Natural killer cell (primary cell): ENCODE measurements at regions not wholly inside any gene's neighbourhood (a gene's known extent, or its start where the extent isn't known, plus 50 kb on each side); places are given as distances from the start of the nearest gene placed in this dataset.

Experiments
- ATAC-seq, 3 donors: fragments of 150-1000 bp in 2 of 3; fragments of 200-7000 bp in 1 of 3; cut with Tn5 transposase; 1 replicate in 1 of 3; 2 replicates in 2 of 3; pipeline ENCODE4 v1.10.0; 2021; ENCODE audit warnings: mild to moderate bottlenecking in 2 of 3, moderate library complexity in 2 of 3
- DNase-seq, 2 donors: peaks; one replicate each; pipeline versions ENCODE4 v3.0.0 to v3.0.0-alpha.2; 2013 to 2021; ENCODE audit warnings: mixed read lengths in 1 of 2
- H3K27ac ChIP-seq: one replicate; pipeline ENCODE4 v1.5.1; 2013; ENCODE audit warnings: mild to moderate bottlenecking, low read length
- H3K27me3 ChIP-seq: one replicate; pipeline ENCODE4 v1.6.1; 2013; ENCODE audit warnings: low read length; ENCODE audit not compliant: control insufficient read depth, insufficient read depth
- H3K36me3 ChIP-seq: one replicate; pipeline ENCODE4 v1.6.1; 2013; ENCODE audit warnings: low read length; ENCODE audit not compliant: control insufficient read depth, insufficient read depth
- H3K4me1 ChIP-seq: one replicate; pipeline ENCODE4 v1.6.1; 2013; ENCODE audit warnings: low read length; ENCODE audit not compliant: control insufficient read depth, insufficient read depth
- H3K4me3 ChIP-seq: one replicate; pipeline ENCODE4 v1.5.1; 2013; ENCODE audit warnings: low read length
- H3K9me3 ChIP-seq: one replicate; pipeline ENCODE4 v1.6.1; 2013; ENCODE audit warnings: low read length; ENCODE audit not compliant: control insufficient read depth, insufficient read depth
- H3K27ac Mint-ChIP-seq, 2 donors: one replicate each; pipeline ENCODE4 v1.8.0; 2022; ENCODE audit warnings: mild to moderate bottlenecking in 2 of 2, mixed read lengths in 2 of 2, moderate library complexity in 1 of 2
- H3K27me3 Mint-ChIP-seq, 2 donors: one replicate each; pipeline ENCODE4 v1.8.0; 2022; ENCODE audit warnings: low read depth in 2 of 2, mixed read lengths in 2 of 2
- H3K36me3 Mint-ChIP-seq: one replicate; pipeline ENCODE4 v1.8.0; 2022; ENCODE audit warnings: mixed read lengths
- H3K4me1 Mint-ChIP-seq, 2 donors: one replicate each; pipeline ENCODE4 v1.8.0; 2022; ENCODE audit warnings: mixed read lengths in 2 of 2
- H3K4me3 Mint-ChIP-seq: one replicate; pipeline ENCODE4 v1.8.0; 2022; ENCODE audit warnings: mild to moderate bottlenecking, moderate library complexity, mixed read lengths
- H3K9me3 Mint-ChIP-seq, 2 donors: one replicate each; pipeline ENCODE4 v1.8.0; 2022; ENCODE audit warnings: mixed read lengths in 2 of 2
- WGBS: methylation state at CpG from one replicate; pipeline ENCODE4 v1.1.7; 2013; ENCODE audit warnings: missing lambda C conversion rate; ENCODE audit not compliant: insufficient coverage; 5-methylcytosine and 5-hydroxymethylcytosine counted together
- intact Hi-C: fragments of 100-400 bp; cut with micrococcal nuclease; formaldehyde crosslinking; loops from one replicate; pipeline ENCODE4 v1.14.2; 2022
- TF ChIP-seq, protein P1 (sequence below): fragments of 200-600 bp; IDR thresholded peaks from one replicate; pipeline ENCODE4 v1.8.0; 2022; ENCODE audit warnings: antibody characterized with exemption

DNA sequence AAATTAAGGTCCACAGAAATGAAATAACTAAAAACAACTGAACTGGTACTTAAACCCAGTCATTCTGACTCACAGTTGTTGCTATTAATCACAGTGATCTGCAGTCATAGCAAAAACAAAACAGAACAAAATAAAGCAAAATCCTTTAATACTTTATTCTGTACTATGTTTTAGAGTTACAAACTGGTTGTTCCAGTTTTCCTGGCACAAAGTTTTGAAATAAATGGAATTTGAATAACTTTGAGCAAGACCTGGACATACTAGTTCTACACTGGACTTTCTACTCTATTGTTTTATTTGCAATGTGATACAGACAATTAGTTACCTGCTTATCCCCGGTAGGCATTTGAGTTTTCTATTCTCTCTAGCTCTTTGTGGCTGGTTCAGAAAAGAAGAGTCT, 147.9 kb downstream of the DMRT2 start:
- Histone ChIP-seq H3K27me3 (no peaks in the 10 kb centered on the region), H3K9me3 (no peaks in the 10 kb centered on the region), H3K4me3 (no peak overlapping the region), H3K27ac (no peak overlapping the region), H3K4me1 (no peaks in the 10 kb centered on the region), H3K36me3 (no peaks in the 10 kb centered on the region)
- Mint-ChIP-seq H3K27ac (no peak overlapping the region), H3K4me3 (no peak overlapping the region), H3K9me3 (peaks cover 0 to 6% of the 10 kb centered on the region in 2 donors), H3K27me3 (peaks cover 0 to 6% of the 10 kb centered on the region in 2 donors), H3K4me1 (no peaks in the 10 kb centered on the region), H3K36me3 (no peaks in the 10 kb centered on the region)
- DNase-seq = no peak
- 25% methylated on average over 1 of the region's 1 CpG for WGBS
- TF ChIP-seq, protein P1, sequence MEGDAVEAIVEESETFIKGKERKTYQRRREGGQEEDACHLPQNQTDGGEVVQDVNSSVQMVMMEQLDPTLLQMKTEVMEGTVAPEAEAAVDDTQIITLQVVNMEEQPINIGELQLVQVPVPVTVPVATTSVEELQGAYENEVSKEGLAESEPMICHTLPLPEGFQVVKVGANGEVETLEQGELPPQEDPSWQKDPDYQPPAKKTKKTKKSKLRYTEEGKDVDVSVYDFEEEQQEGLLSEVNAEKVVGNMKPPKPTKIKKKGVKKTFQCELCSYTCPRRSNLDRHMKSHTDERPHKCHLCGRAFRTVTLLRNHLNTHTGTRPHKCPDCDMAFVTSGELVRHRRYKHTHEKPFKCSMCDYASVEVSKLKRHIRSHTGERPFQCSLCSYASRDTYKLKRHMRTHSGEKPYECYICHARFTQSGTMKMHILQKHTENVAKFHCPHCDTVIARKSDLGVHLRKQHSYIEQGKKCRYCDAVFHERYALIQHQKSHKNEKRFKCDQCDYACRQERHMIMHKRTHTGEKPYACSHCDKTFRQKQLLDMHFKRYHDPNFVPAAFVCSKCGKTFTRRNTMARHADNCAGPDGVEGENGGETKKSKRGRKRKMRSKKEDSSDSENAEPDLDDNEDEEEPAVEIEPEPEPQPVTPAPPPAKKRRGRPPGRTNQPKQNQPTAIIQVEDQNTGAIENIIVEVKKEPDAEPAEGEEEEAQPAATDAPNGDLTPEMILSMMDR = no peak
- ATAC-seq = no peak
- intact Hi-C loops = no loop called here

DNA sequence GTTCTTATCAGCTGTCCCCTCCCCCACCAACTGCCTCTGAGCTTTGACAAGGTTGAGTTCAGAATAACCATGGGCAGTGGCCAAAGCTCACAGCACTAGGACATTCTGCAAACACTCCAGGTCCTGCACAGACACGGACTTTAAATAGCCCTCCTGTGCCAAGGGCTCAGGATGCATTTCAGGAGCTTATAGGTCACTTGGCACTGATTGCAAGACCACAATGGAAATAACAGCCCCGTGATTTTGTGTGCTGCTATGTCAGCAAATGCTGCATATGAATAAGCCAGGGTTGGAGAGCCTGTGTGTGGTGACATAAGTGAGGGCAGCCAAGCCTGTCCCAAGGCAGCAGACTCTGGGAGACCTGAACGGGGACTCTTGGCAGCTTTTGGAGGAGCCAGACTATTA, 150.7 kb downstream of the DMRT2 start:
- Histone ChIP-seq H3K27ac (no peak overlapping the region), H3K4me3 (no peak overlapping the region), H3K9me3 (no peaks in the 10 kb centered on the region), H3K4me1 (no peaks in the 10 kb centered on the region), H3K27me3 (no peaks in the 10 kb centered on the region), H3K36me3 (no peaks in the 10 kb centered on the region)
- no peaks in the 10 kb centered on the region for H3K36me3 Mint-ChIP-seq
- intact Hi-C loops = no loop called here
- TF ChIP-seq, protein P1 = no peak
- WGBS = 74% methylated on average over 3 of the region's 3 CpGs
- H3K27ac Mint-ChIP-seq = no peak overlapping the region
- ATAC-seq (no peak), DNase-seq (no peak)
- no peak overlapping the region for H3K4me3 Mint-ChIP-seq
- H3K4me1 Mint-ChIP-seq = no peaks in the 10 kb centered on the region
- peaks cover 0 to 6% of the 10 kb centered on the region in 2 donors for H3K27me3 Mint-ChIP-seq
- peaks cover 0 to 4% of the 10 kb centered on the region in 2 donors for H3K9me3 Mint-ChIP-seq

DNA sequence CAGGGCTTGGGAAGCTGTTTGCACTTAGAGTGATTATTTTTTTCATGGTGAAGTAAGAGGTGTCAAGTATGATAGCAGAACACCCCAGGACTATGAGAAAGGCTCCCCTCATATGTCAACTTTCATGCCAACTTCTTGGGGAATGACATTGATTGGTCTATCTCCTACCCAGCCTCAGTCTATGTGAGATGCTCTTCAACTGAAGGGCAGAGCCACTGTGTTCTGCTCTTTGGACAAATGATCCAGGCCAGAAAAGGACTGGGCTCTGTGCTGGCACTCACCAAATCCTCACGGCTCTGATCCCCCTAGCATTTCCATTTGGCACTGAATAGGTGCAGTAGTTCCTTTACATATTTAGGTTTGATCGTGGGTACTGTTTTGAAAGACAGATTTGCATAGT, 151.1 kb downstream of the DMRT2 start:
- Mint-ChIP-seq H3K4me1 (no peaks in the 10 kb centered on the region), H3K4me3 (no peak overlapping the region), H3K27ac (no peak overlapping the region), H3K36me3 (no peaks in the 10 kb centered on the region), H3K27me3 (peaks cover 0 to 6% of the 10 kb centered on the region in 2 donors), H3K9me3 (peaks cover 0 to 4% of the 10 kb centered on the region in 2 donors)
- Histone ChIP-seq H3K36me3 (no peaks in the 10 kb centered on the region), H3K4me3 (no peak overlapping the region), H3K27ac (no peak overlapping the region), H3K9me3 (no peaks in the 10 kb centered on the region), H3K27me3 (no peaks in the 10 kb centered on the region), H3K4me1 (no peaks in the 10 kb centered on the region)
- no peak for ATAC-seq
- TF ChIP-seq, protein P1 = no peak
- no peak for DNase-seq
- WGBS = 100% methylated on average over 1 of the region's 2 CpGs
- intact Hi-C loops = no loop called here

DNA sequence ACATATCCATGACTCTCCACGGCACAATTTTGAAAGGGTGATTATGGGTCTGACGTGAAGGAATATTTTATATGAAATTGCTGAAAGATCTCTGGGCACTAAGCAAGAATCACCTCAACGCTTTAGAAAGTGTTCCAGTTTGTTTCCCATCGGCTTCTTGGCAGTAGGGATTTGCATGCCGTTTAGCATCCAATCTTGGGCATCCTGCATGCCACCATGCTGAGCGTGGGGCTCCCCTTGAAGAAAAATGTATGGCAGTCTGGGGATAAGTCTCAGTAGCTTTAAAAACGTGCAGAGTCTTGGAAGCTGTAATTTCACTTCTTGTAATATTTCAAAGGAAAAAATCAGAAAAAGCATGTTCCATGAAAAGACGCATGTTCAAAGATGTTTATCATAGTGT, 151.7 kb downstream of the DMRT2 start:
- TF ChIP-seq, protein P1 = no peak
- intact Hi-C loops = no loop called here
- Mint-ChIP-seq H3K27ac (no peak overlapping the region), H3K9me3 (peaks cover 0 to 4% of the 10 kb centered on the region in 2 donors), H3K4me1 (no peaks in the 10 kb centered on the region), H3K36me3 (no peaks in the 10 kb centered on the region), H3K27me3 (peaks cover 0 to 6% of the 10 kb centered on the region in 2 donors), H3K4me3 (no peak overlapping the region)
- H3K4me1 ChIP-seq = no peaks in the 10 kb centered on the region
- no peaks in the 10 kb centered on the region for H3K27me3 ChIP-seq
- H3K27ac ChIP-seq = no peak overlapping the region
- DNase-seq (no peak), ATAC-seq (no peak)
- WGBS = 74% methylated on average over 8 of the region's 8 CpGs
- no peaks in the 10 kb centered on the region for H3K36me3 ChIP-seq
- H3K9me3 ChIP-seq = no peaks in the 10 kb centered on the region
- no peak overlapping the region for H3K4me3 ChIP-seq
